ENCODE measurements at regions not wholly inside any gene's neighbourhood (a gene's known extent, or its start where the extent isn't known, plus 50 kb on each side); places are given as distances from the start of the nearest gene placed in this dataset.

DNA sequence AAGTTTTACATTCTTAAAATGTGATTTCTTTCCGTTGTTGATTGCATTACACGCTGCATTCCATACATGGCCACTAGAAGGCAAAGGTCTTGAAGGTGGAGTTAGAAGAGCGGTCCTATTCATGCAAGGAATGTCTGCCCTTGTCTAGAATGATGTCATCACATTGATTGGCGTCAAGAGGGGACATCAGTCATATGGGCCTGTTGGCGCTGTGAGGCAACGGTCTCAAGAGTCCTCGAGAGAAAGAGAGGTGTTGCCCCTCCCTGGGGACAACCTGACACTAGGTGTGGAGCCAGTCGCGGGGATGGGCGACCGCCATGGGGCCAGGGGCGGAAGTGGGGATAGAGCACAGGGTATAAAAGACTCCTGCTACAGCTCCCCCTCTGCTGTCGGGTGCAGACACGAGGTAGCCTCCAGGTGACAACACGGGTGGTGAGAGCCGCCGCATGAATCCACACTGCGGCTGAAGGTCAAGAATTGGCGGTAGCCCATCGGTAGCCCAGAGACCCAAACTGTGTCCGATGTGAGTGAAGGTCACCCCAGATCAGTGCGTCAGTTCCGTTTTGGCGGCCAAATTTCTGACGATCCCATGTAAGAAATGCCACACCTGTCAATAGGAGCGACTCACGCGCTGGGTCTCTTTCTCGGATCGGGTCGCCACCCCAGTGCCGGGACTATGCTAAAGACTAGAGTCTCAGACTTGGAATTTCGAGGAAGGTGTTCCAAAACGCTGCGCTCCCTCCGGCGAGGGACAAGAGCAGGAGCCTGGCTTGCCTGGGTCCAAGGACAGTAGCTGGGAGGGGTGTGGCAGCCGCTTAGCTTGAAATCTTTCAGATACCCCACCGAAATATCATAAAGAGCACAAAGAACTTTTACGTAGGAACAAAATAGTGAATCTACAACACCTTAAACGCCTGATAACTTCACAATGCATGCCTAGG is 93.2 kb upstream of the ZNF184 start:
- no peak for DNase-seq (ENCODE audit: low read depth, low spot score)
- H3K4me3 ChIP-seq (ENCODE audit: low read depth, low read length) = no peak overlapping the region
- TF ChIP-seq, protein P1, sequence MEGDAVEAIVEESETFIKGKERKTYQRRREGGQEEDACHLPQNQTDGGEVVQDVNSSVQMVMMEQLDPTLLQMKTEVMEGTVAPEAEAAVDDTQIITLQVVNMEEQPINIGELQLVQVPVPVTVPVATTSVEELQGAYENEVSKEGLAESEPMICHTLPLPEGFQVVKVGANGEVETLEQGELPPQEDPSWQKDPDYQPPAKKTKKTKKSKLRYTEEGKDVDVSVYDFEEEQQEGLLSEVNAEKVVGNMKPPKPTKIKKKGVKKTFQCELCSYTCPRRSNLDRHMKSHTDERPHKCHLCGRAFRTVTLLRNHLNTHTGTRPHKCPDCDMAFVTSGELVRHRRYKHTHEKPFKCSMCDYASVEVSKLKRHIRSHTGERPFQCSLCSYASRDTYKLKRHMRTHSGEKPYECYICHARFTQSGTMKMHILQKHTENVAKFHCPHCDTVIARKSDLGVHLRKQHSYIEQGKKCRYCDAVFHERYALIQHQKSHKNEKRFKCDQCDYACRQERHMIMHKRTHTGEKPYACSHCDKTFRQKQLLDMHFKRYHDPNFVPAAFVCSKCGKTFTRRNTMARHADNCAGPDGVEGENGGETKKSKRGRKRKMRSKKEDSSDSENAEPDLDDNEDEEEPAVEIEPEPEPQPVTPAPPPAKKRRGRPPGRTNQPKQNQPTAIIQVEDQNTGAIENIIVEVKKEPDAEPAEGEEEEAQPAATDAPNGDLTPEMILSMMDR (IDR thresholded peaks at IDR 0.05; ENCODE audit: low read depth, low read length) = no peak
- in situ Hi-C loops (cut with HindIII; ENCODE audit: low sequenced_read_pairs) = no loop called here

DNA sequence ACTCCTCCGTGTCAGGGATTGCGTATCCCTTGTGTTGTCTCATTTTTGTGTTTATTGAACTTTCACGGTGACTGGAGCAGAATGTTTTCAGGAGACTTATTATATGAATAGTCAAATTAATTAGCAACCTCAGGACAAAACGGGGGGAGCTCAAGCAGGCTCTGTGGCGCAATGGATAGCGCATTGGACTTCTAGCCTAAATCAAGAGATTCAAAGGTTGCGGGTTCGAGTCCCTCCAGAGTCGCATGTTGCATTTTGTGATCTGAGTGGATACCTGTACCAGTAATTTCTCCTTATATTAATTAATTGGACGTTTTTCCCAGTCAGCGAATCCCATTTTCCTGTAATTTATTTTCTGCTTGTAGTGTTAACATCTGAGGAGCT is 89.1 kb upstream of the ZNF184 start:
- no peak overlapping the region for H3K4me3 ChIP-seq (ENCODE audit: low read depth, low read length)
- in situ Hi-C loops (cut with HindIII; ENCODE audit: low sequenced_read_pairs) = no loop called here
- TF ChIP-seq, protein P1 (IDR thresholded peaks at IDR 0.05; ENCODE audit: low read depth, low read length) = no peak
- no peak for DNase-seq (ENCODE audit: low read depth, low spot score)

DNA sequence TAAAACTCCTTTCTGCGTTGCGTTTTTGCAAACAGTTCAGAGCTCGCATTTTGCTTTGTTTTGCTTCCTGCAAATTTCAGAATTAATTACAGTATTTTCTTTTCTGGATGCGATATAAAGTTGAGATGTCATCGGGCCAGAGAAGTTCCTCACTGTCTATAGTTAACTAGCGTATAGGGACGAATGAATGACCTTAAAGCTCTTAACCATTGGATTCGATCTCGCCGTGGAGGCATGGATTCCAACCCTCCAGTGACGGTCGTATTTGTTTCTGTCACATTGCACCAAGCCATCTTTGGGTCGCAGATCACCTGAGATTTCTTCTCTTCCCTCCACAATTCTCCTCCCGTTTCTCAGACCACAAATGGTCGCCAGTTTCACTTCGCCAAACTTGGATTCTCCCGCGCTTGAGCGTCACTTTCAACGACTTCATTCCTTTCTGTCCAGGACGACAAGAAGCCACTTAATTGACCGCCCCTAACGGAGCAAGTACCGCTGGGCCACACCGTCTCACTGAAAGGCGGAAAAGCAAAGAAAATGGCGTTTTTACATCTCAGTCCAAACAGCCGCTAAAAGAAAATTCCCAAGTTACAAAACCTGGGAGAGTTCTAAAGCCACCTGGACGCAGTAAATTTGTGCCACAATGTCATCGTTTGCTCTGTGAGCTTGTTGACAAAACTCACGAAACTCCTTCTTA is 85.3 kb upstream of the ZNF184 start:
- in situ Hi-C loops (cut with HindIII; ENCODE audit: low sequenced_read_pairs) = no loop called here
- peak overlapping the region; percentile 12 for H3K4me3 ChIP-seq (ENCODE audit: low read depth, low read length)
- TF ChIP-seq, protein P1 (IDR thresholded peaks at IDR 0.05; ENCODE audit: low read depth, low read length) = no peak
- DNase-seq (ENCODE audit: low read depth, low spot score) = no peak

DNA sequence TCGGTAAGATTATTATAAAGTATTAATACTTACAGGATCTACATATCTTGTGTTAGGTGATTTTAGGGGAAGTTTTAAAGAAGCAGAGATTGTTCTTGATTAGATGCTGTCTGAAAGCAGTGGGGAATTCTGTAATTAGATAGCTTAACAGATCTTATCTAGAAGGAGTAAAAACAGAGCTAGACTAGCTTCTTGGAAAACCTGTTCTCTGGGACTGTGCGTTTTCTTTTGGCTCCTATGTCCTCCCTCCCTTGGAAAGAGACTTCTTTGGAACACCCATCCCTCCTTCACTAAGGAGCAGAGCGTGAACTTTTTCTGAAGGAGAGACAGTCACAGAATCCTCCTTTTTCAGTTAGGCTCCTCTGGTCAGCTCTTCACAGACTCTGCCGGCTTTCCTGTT is 83.5 kb upstream of the ZNF184 start:
- H3K4me3 ChIP-seq (ENCODE audit: low read depth, low read length) = no peak overlapping the region
- in situ Hi-C loops (cut with HindIII; ENCODE audit: low sequenced_read_pairs) = no loop called here
- no peak for DNase-seq (ENCODE audit: low read depth, low spot score)
- TF ChIP-seq, protein P1 (IDR thresholded peaks at IDR 0.05; ENCODE audit: low read depth, low read length) = no peak

DNA sequence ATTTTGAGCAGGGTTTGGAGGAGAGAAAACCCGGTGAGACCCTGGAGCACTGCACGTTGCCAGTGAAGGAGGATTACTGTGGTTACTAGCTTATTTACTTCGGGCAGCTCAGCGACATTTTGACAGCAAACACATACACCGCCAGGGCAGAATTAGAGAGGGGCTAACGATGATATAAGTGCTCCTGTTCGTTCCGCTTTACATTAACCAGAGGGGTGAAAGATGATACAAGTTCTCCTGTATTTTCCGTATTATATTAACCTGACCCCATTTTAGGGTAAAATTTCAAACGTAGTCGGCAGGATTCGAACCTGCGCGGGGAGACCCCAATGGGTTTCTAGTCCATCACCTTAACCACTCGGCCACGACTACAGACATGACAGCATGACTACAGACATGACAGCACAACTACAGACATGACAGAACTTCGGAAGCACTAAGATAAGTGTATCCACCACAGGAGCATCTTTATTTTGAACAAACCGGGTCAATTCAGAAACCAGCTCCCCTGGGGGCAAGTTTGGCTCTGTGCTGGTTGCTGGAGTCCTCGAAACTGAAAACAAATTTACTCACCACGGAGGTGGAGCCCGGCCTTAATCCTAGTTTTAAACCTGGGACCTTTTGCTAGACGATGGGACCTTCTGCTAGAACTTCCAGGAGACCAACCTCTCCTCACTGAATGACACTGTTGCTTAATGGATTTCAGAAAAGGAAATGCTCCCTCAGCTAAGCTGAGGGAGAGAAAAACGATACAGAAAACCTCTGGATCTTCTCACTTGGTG is 80.4 kb upstream of the ZNF184 start:
- in situ Hi-C loops (cut with HindIII; ENCODE audit: low sequenced_read_pairs) = no loop called here
- H3K4me3 ChIP-seq (ENCODE audit: low read depth, low read length) = peak overlapping the region; percentile 4
- TF ChIP-seq, protein P1 (IDR thresholded peaks at IDR 0.05; ENCODE audit: low read depth, low read length) = no peak
- peak; percentile 37 for DNase-seq (ENCODE audit: low read depth, low spot score)

DNA sequence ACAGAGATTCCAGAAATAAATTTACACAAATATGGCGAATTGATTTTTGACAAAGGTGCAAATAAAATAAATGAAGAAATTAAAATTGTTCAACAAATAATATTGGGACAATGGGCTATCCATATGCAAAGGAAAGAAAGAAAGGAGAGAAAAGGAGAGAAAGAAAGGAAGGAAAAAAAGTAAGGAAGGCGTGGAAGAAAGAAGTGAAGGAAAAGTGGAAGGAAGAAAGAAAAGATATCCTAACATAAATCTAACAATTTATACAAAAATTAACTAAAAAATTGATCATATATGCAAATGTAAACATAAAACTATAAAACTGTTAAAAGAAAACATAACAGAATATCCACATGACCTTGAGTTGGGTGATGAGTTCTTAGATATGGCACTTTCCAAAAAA is 78.7 kb upstream of the ZNF184 start:
- TF ChIP-seq, protein P1 (IDR thresholded peaks at IDR 0.05; ENCODE audit: low read depth, low read length) = no peak
- in situ Hi-C loops (cut with HindIII; ENCODE audit: low sequenced_read_pairs) = no loop called here
- H3K4me3 ChIP-seq (ENCODE audit: low read depth, low read length) = no peak overlapping the region
- no peak for DNase-seq (ENCODE audit: low read depth, low spot score)
